H1 (cell line): ENCODE measurements at regions not wholly inside any gene's neighbourhood (a gene's known extent, or its start where the extent isn't known, plus 50 kb on each side); places are given as distances from the start of the nearest gene placed in this dataset.
"Not testable (repeated sequence)": the region's sequence is repeated elsewhere in the genome, so short reads cannot be mapped to it uniquely, and the experiment has no call there.

Source experiments
- CTCF ChIA-PET: fragments of 300-600 bp; sonication (Branson Sonifier 250); formaldehyde crosslinking; loops from one replicate; lab custom pipeline; 2021; ENCODE audit not compliant: partially characterized antibody; lab: Charles Lee
- POLR2A ChIA-PET: fragments of 300-600 bp; sonication (Branson Sonifier 250); formaldehyde crosslinking; loops from one replicate; lab custom pipeline; 2021; ENCODE audit warnings: inconsistent platforms; ENCODE audit not compliant: partially characterized antibody; lab: Charles Lee
- DNase-seq, 2 experiments: peaks; one replicate each; pipeline versions ENCODE4 v3.0.0 to v3.0.0-alpha.2; 2010 to 2022; ENCODE audit warnings: low spot score in 2 of 2, low read depth in 1 of 2, mixed read lengths in 1 of 2
- FAIRE-seq: peaks from 2 replicates; lab custom pipeline; 2011; peaks lifted over from hg19 to GRCh38; lab: Jason Lieb, UNC
- H2AFZ ChIP-seq: 2 replicates; pipeline ENCODE4 v1.8.1; 2012; ENCODE audit warnings: low read length, inconsistent platforms
- H2AK5ac ChIP-seq: 2 replicates; pipeline ENCODE4 v1.6.1; 2013; ENCODE audit warnings: low read depth, low read length
- H2BK120ac ChIP-seq: replicated peaks from 2 replicates; pipeline ENCODE3; 2013; ENCODE audit warnings: low read depth, low read length, inconsistent platforms
- H2BK12ac ChIP-seq: 2 replicates; pipeline ENCODE4 v1.6.1; 2013; ENCODE audit warnings: low read depth, low read length
- H2BK15ac ChIP-seq: 2 replicates; pipeline ENCODE4 v1.6.1; 2013; ENCODE audit warnings: low read length
- H2BK20ac ChIP-seq: 2 replicates; pipeline ENCODE4 v1.6.1; 2013; ENCODE audit warnings: low read length
- H2BK5ac ChIP-seq: 2 replicates; pipeline ENCODE4 v1.6.1; 2013; ENCODE audit warnings: low read depth, low read length
- H3K14ac ChIP-seq: 2 replicates; pipeline ENCODE4 v1.6.1; 2013; ENCODE audit warnings: inconsistent platforms; ENCODE audit not compliant: insufficient read length
- H3K18ac ChIP-seq: 2 replicates; pipeline ENCODE4 v1.6.1; 2013; ENCODE audit warnings: low read length; ENCODE audit errors: extremely low read depth
- H3K23ac ChIP-seq: 2 replicates; pipeline ENCODE4 v1.6.1; 2013; ENCODE audit warnings: inconsistent platforms; ENCODE audit not compliant: insufficient read length
- H3K23me2 ChIP-seq: 2 replicates; pipeline ENCODE4 v1.6.1; 2013; ENCODE audit warnings: low read depth, low read length
- H3K27ac ChIP-seq: 2 replicates; pipeline ENCODE4 v1.6.1; 2011; ENCODE audit warnings: low read depth, low read length, inconsistent platforms
- H3K27me3 ChIP-seq, 4 experiments: replicated peaks in 1 of 4; 1 replicate in 1 of 4; 2 replicates in 3 of 4; pipeline versions ENCODE4 v1.6.1 to v1.8.1; 2011 to 2013; ENCODE audit warnings: low read length in 3 of 4, mild to moderate bottlenecking in 3 of 4, inconsistent platforms in 2 of 4, mixed read lengths in 2 of 4, moderate library complexity in 1 of 4; ENCODE audit not compliant: control insufficient read depth in 3 of 4, insufficient read depth in 3 of 4; ENCODE audit errors: extremely low read depth in 1 of 4
- H3K36me3 ChIP-seq, 4 experiments: 2 replicates each; pipeline versions ENCODE4 v1.6.1 to v1.8.1; 2011 to 2013; ENCODE audit warnings: mild to moderate bottlenecking in 4 of 4, low read length in 3 of 4, moderate library complexity in 2 of 4, control low read depth in 1 of 4, inconsistent platforms in 1 of 4; ENCODE audit not compliant: insufficient read depth in 4 of 4, control insufficient read depth in 2 of 4
- H3K4ac ChIP-seq: replicated peaks from 2 replicates; pipeline ENCODE3; 2013; ENCODE audit warnings: low read length, low read depth, mixed read lengths, inconsistent platforms; ENCODE audit not compliant: insufficient read length
- H3K4me1 ChIP-seq, 4 experiments: replicated peaks in 1 of 4; 1 replicate in 1 of 4; 2 replicates in 3 of 4; pipeline versions ENCODE4 v1.6.1 to v1.8.1; 2011 to 2013; ENCODE audit warnings: low read length in 3 of 4, inconsistent platforms in 2 of 4, mixed read lengths in 1 of 4; ENCODE audit not compliant: insufficient read depth in 4 of 4, control insufficient read depth in 3 of 4
- H3K4me2 ChIP-seq, 2 experiments: 2 replicates each; pipeline versions ENCODE4 v1.6.1 to v1.8.1; 2011 to 2013; ENCODE audit warnings: low read depth in 2 of 2, low read length in 2 of 2, control low read depth in 1 of 2, inconsistent platforms in 1 of 2, mild to moderate bottlenecking in 1 of 2; ENCODE audit not compliant: insufficient read depth in 1 of 2
- H3K4me3 ChIP-seq, 4 experiments: fragments of 200-600, 300-600 bp in 1 of 4; sonication (generic), shearing (Covaris generic), sonication (Bioruptor Twin) in 1 of 4; 2 replicates each; pipeline versions ENCODE4 v1.5.1 to v1.8.1; 2011 to 2016; ENCODE audit warnings: low read length in 4 of 4, low read depth in 3 of 4, control low read depth in 2 of 4, inconsistent platforms in 2 of 4, mild to moderate bottlenecking in 2 of 4, mixed read lengths in 1 of 4, moderate library complexity in 1 of 4; ENCODE audit not compliant: insufficient read depth in 2 of 4; ENCODE audit errors: extremely low read depth in 1 of 4
- H3K56ac ChIP-seq: replicated peaks from 2 replicates; pipeline ENCODE3; 2013; ENCODE audit warnings: low read depth, mild to moderate bottlenecking, mixed read lengths, low read length, inconsistent platforms; ENCODE audit not compliant: insufficient read length
- H3K79me1 ChIP-seq: 2 replicates; pipeline ENCODE4 v1.6.1; 2013; ENCODE audit warnings: low read depth, low read length, control low read depth
- H3K79me2 ChIP-seq, 2 experiments: 2 replicates each; pipeline versions ENCODE4 v1.6.1 to v1.8.1; 2012 to 2013; ENCODE audit warnings: low read length in 2 of 2, mild to moderate bottlenecking in 2 of 2, inconsistent platforms in 1 of 2; ENCODE audit not compliant: insufficient read depth in 2 of 2, control insufficient read depth in 1 of 2
- H3K9ac ChIP-seq, 4 experiments: replicated peaks in 1 of 4; 1 replicate in 1 of 4; 2 replicates in 3 of 4; pipeline versions ENCODE4 v1.6.1 to v1.8.1; 2011 to 2013; ENCODE audit warnings: low read depth in 3 of 4, low read length in 3 of 4, control low read depth in 2 of 4, mild to moderate bottlenecking in 2 of 4, moderate library complexity in 2 of 4, inconsistent platforms in 1 of 4; ENCODE audit errors: extremely low read depth in 1 of 4
- H3K9me3 ChIP-seq, 2 experiments: 2 replicates each; pipeline versions ENCODE4 v1.6.1 to v1.8.1; 2012 to 2013; ENCODE audit warnings: mild to moderate bottlenecking in 2 of 2, moderate library complexity in 2 of 2, control low read depth in 1 of 2, inconsistent platforms in 1 of 2, low read depth in 1 of 2, low read length in 1 of 2, mixed read lengths in 1 of 2; ENCODE audit not compliant: insufficient read depth in 2 of 2
- H4K20me1 ChIP-seq, 2 experiments: replicated peaks in 1 of 2; 2 replicates each; pipeline versions ENCODE3 to v1.8.1; 2011 to 2013; ENCODE audit warnings: inconsistent platforms in 2 of 2, low read length in 2 of 2, mild to moderate bottlenecking in 1 of 2; ENCODE audit not compliant: insufficient read depth in 2 of 2, control insufficient read depth in 1 of 2
- H4K5ac ChIP-seq: 2 replicates; pipeline ENCODE4 v1.6.1; 2013; ENCODE audit warnings: low read length, low read depth, mixed read lengths, inconsistent platforms; ENCODE audit not compliant: insufficient read length
- H4K8ac ChIP-seq: 2 replicates; pipeline ENCODE4 v1.8.0; 2013; ENCODE audit warnings: mild to moderate bottlenecking, moderate library complexity, low read length, inconsistent platforms; ENCODE audit not compliant: insufficient read depth; ENCODE audit errors: extremely low read depth
- H4K91ac ChIP-seq: replicated peaks from 2 replicates; pipeline ENCODE3; 2013; ENCODE audit warnings: low read length, mixed read lengths, inconsistent platforms; ENCODE audit not compliant: insufficient read length
- WGBS, 2 experiments: shearing (Covaris generic) in 1 of 2; methylation state at CpG; one replicate each; pipeline versions ENCODE4 v1.1.6 to v1.1.7; 2013 to 2015; ENCODE audit warnings: low lambda C conversion rate in 2 of 2, mixed read lengths in 2 of 2, inconsistent platforms in 1 of 2, low coverage in 1 of 2, missing lambda C conversion rate in 1 of 2; ENCODE audit not compliant: insufficient replicate concordance in 2 of 2, insufficient coverage in 1 of 2, insufficient read length in 1 of 2; ENCODE audit errors: extremely low coverage in 1 of 2, missing lambda C conversion rate in 1 of 2; 5-methylcytosine and 5-hydroxymethylcytosine counted together

- H3K4me3 ChIP-seq, H2AFZ ChIP-seq, H3K36me3 ChIP-seq, H3K9ac ChIP-seq, H3K56ac ChIP-seq, H3K4me1 ChIP-seq, H2AK5ac ChIP-seq, H4K20me1 ChIP-seq, H3K27ac ChIP-seq, H3K4ac ChIP-seq, H2BK120ac ChIP-seq, H3K14ac ChIP-seq, H3K4me2 ChIP-seq, H2BK15ac ChIP-seq, H2BK5ac ChIP-seq, H3K27me3 ChIP-seq, POLR2A ChIA-PET, CTCF ChIA-PET, H3K79me2 ChIP-seq, H2BK12ac ChIP-seq, H4K5ac ChIP-seq, H4K91ac ChIP-seq, FAIRE-seq, DNase-seq, H3K9me3 ChIP-seq, H3K23me2 ChIP-seq, H3K79me1 ChIP-seq, H3K23ac ChIP-seq, H4K8ac ChIP-seq, H3K18ac ChIP-seq, H2BK20ac ChIP-seq: not testable (repeated sequence)
- WGBS, 2 experiments, result no CpG with 5 or more reads among the region's 4 CpGs
Observed at GRCh38 chr6:26827965-26828364, 168.4 kb upstream of the ZNF322 start.

GRCh38 chr6:26829480-26829879 is 169.9 kb upstream of the ZNF322 start:
- H3K18ac ChIP-seq, H2AFZ ChIP-seq, CTCF ChIA-PET, H3K23me2 ChIP-seq, H3K27ac ChIP-seq, H4K8ac ChIP-seq, H3K4me3 ChIP-seq, DNase-seq, POLR2A ChIA-PET, H3K79me2 ChIP-seq, H3K4ac ChIP-seq, H4K5ac ChIP-seq, H4K91ac ChIP-seq, H2BK120ac ChIP-seq, H2BK15ac ChIP-seq, H3K27me3 ChIP-seq, H2BK5ac ChIP-seq, H3K56ac ChIP-seq, H2BK20ac ChIP-seq, H3K14ac ChIP-seq, H3K9me3 ChIP-seq, H3K4me1 ChIP-seq, FAIRE-seq, H4K20me1 ChIP-seq, H3K23ac ChIP-seq, H3K36me3 ChIP-seq, H3K9ac ChIP-seq, H2BK12ac ChIP-seq, H3K79me1 ChIP-seq, H3K4me2 ChIP-seq, H2AK5ac ChIP-seq: not testable (repeated sequence)
- no CpG with 5 or more reads among the region's 2 CpGs for WGBS, 2 experiments
